Neuronal stem cell (in vitro differentiated cells): ENCODE measurements at regions not wholly inside any gene's neighbourhood (a gene's known extent, or its start where the extent isn't known, plus 50 kb on each side); places are given as distances from the start of the nearest gene placed in this dataset.

Experiments
- DNase-seq: peaks from one replicate; pipeline ENCODE4 v3.0.0-alpha.2; 2013; ENCODE audit warnings: low spot score
- H2AFZ ChIP-seq: one replicate; pipeline ENCODE4 v1.6.1; 2013; ENCODE audit warnings: mild to moderate bottlenecking, low read length, inconsistent platforms
- H2AK5ac ChIP-seq: 2 replicates; pipeline ENCODE4 v1.6.1; 2013; ENCODE audit warnings: low read depth, mild to moderate bottlenecking, inconsistent platforms, low read length, moderate library complexity, mixed read lengths
- H2BK120ac ChIP-seq: 2 replicates; pipeline ENCODE4 v1.6.1; 2013; ENCODE audit warnings: low read depth, mild to moderate bottlenecking, inconsistent platforms, low read length, moderate library complexity, mixed read lengths
- H2BK12ac ChIP-seq: one replicate; pipeline ENCODE4 v1.6.1; 2013; ENCODE audit warnings: low read length, inconsistent platforms
- H2BK15ac ChIP-seq: 2 replicates; pipeline ENCODE4 v1.6.1; 2013; ENCODE audit warnings: mild to moderate bottlenecking, low read length, inconsistent platforms, mixed read lengths
- H2BK5ac ChIP-seq: one replicate; pipeline ENCODE4 v1.6.1; 2013; ENCODE audit warnings: inconsistent platforms, mild to moderate bottlenecking, low read length, moderate library complexity
- H3K14ac ChIP-seq: one replicate; pipeline ENCODE4 v1.6.1; 2013; ENCODE audit warnings: low read length, inconsistent platforms
- H3K18ac ChIP-seq: 2 replicates; pipeline ENCODE4 v1.6.1; 2013; ENCODE audit warnings: low read length, inconsistent platforms
- H3K23ac ChIP-seq: 2 replicates; pipeline ENCODE4 v1.6.1; 2013; ENCODE audit warnings: low read depth, mild to moderate bottlenecking, mixed read lengths, low read length, inconsistent platforms; ENCODE audit not compliant: poor library complexity
- H3K27ac ChIP-seq: replicated peaks from 3 replicates; pipeline ENCODE4 v1.5.1; 2013; ENCODE audit warnings: low read length, inconsistent platforms
- H3K27me3 ChIP-seq, 3 experiments: 2 replicates each; pipeline ENCODE4 v1.6.1; 2013; ENCODE audit warnings: low read length in 3 of 3, mild to moderate bottlenecking in 2 of 3, inconsistent platforms in 1 of 3, low read depth in 1 of 3, mixed read lengths in 1 of 3, moderate library complexity in 1 of 3; ENCODE audit not compliant: control insufficient read depth in 3 of 3, insufficient read depth in 3 of 3
- H3K36me3 ChIP-seq, 2 donors: replicated peaks in 1 of 2; 2 replicates each; pipeline ENCODE4 v1.6.1; 2013; ENCODE audit warnings: low read length in 2 of 2; ENCODE audit not compliant: control insufficient read depth in 2 of 2, insufficient read depth in 2 of 2
- H3K4ac ChIP-seq: 2 replicates; pipeline ENCODE4 v1.6.1; 2013; ENCODE audit warnings: inconsistent platforms, mild to moderate bottlenecking, low read length, moderate library complexity
- H3K4me1 ChIP-seq, 2 donors: 1 replicate in 1 of 2; 2 replicates in 1 of 2; pipeline ENCODE4 v1.6.1; 2013; ENCODE audit warnings: low read length in 2 of 2, low read depth in 1 of 2; ENCODE audit not compliant: control insufficient read depth in 2 of 2, insufficient read depth in 1 of 2
- H3K4me2 ChIP-seq: one replicate; pipeline ENCODE4 v1.6.1; 2013; ENCODE audit warnings: mild to moderate bottlenecking, low read length, inconsistent platforms; ENCODE audit not compliant: insufficient read depth, poor library complexity, severe bottlenecking
- H3K4me3 ChIP-seq, 2 donors: 2 replicates each; pipeline ENCODE4 v1.5.1; 2013; ENCODE audit warnings: low read length in 2 of 2, mild to moderate bottlenecking in 2 of 2, inconsistent platforms in 1 of 2, moderate library complexity in 1 of 2
- H3K79me1 ChIP-seq: one replicate; pipeline ENCODE4 v1.6.1; 2013; ENCODE audit warnings: low read depth, mild to moderate bottlenecking, inconsistent platforms, low read length, moderate library complexity
- H3K9ac ChIP-seq: one replicate; pipeline ENCODE4 v1.6.1; 2013; ENCODE audit warnings: mild to moderate bottlenecking, low read depth, low read length, inconsistent platforms; ENCODE audit not compliant: poor library complexity
- H3K9me3 ChIP-seq, 2 donors: replicated peaks in 1 of 2; 2 replicates each; pipeline versions ENCODE3 to v1.6.1; 2013; ENCODE audit warnings: low read length in 2 of 2, mild to moderate bottlenecking in 2 of 2, inconsistent platforms in 1 of 2, low read depth in 1 of 2, mixed read lengths in 1 of 2, moderate library complexity in 1 of 2; ENCODE audit not compliant: control insufficient read depth in 2 of 2, insufficient read depth in 1 of 2
- H4K8ac ChIP-seq: one replicate; pipeline ENCODE4 v1.6.1; 2013; ENCODE audit warnings: low read depth, mild to moderate bottlenecking, inconsistent platforms, low read length, moderate library complexity
- H4K91ac ChIP-seq: one replicate; pipeline ENCODE4 v1.6.1; 2013; ENCODE audit warnings: low read length, low read depth, mild to moderate bottlenecking, inconsistent platforms; ENCODE audit not compliant: poor library complexity
- whole genome bisulfite sequencing, 2 donors: extraction: QIAGEN DNeasy Blood & Tissue Kit; methylation state at CpG; one replicate each; pipeline ENCODE4 v1.1.7; 2013; ENCODE audit warnings: missing lambda C conversion rate in 2 of 2, mixed read lengths in 1 of 2; ENCODE audit not compliant: insufficient read length in 2 of 2, insufficient replicate concordance in 1 of 2; ENCODE audit errors: extremely low coverage in 2 of 2; 5-methylcytosine and 5-hydroxymethylcytosine counted together

DNA sequence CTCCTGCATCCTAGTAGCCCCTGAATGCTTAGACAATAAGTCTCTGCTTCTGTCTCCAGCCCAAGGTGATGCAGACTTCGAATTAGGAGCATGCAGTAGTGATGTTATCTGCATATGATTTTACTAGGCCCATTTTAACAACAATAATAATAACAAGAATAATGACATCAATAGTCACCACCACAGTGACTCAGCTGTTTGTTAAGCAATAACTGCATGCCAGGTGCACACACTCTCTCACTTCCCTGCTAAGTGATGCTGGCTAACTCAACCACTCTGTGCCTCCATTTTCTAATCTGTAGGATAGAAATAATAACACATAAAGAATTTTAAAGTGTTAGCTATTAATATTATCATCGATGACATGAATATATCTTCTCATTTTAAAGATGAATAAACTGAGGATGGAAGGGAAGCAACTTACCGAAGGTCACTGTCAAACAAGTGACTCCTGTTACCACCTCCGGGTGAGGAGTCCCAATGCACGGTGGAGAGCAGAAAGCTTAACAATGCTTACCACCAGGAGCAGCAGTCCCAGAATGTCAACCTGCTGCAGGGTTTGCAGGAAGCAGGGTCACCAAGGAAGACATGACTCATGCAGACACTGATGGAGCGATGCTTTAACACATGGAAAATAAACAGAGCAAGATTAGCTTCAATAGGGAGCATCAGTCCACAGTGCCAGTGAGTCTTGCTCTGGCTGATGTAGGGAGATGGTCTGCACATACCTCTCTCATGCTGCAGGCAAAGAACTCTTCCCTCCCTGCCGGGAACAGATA is 290.2 kb downstream of the SPATA17 start:
- Histone ChIP-seq H3K4me3 (no peak overlapping the region), H2BK15ac (no peak overlapping the region), H2AFZ (no peak overlapping the region), H3K27me3 (peaks cover 0 to 8% (median 0%) of the 10 kb centered on the region in 3 experiments), H4K8ac (no peak overlapping the region), H3K18ac (no peak overlapping the region), H2AK5ac (no peak overlapping the region), H4K91ac (no peak overlapping the region), H3K23ac (no peak overlapping the region), H3K14ac (no peak overlapping the region), H3K9ac (no peak overlapping the region), H2BK12ac (no peak overlapping the region), H2BK120ac (no peak overlapping the region), H3K79me1 (no peaks in the 10 kb centered on the region), H3K4me1 (peaks cover 0 to 5% of the 10 kb centered on the region in 2 donors), H3K9me3 (no peaks in the 10 kb centered on the region), H3K4ac (no peak overlapping the region), H2BK5ac (no peak overlapping the region), H3K36me3 (no peaks in the 10 kb centered on the region), H3K27ac (no peak overlapping the region), H3K4me2 (no peak overlapping the region)
- no peak for DNase-seq
- no CpG with 5 or more reads among the region's 7 CpGs for WGBS, 2 donors

DNA sequence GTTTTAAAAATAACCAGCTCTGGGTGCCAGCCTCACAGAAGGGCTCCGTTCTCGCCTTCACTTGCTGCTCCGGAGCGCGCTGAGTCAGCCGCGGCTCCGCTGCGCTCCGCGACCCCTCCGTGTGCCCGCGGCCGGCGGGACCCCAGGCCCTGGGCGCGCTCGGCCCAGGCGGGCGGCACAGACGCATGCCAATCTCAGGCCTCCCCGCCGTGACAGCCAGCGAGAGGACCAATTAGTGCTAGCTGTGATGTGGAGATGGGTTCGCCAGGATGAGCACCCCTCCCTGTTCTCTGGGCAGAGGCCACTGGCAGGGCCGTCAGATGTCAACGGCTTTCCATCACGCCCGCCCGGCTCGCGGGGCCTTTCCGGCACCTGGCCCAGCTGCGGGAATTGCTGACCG is 293.8 kb downstream of the SPATA17 start:
- Histone ChIP-seq H2BK15ac (no peak overlapping the region), H2BK5ac (no peak overlapping the region), H3K36me3 (no peaks in the 10 kb centered on the region), H3K4me3 (no peak overlapping the region), H3K4me1 (peaks cover 5% of the 10 kb centered on the region in 2 donors), H3K27ac (no peak overlapping the region), H2AFZ (no peak overlapping the region), H2BK120ac (no peak overlapping the region), H2BK12ac (no peak overlapping the region), H3K14ac (no peak overlapping the region), H3K79me1 (no peaks in the 10 kb centered on the region), H3K9me3 (no peaks in the 10 kb centered on the region), H4K8ac (no peak overlapping the region), H3K27me3 (peaks cover 0 to 10% (median 0%) of the 10 kb centered on the region in 3 experiments), H3K4me2 (no peak overlapping the region), H2AK5ac (no peak overlapping the region), H3K18ac (peak overlapping the region; percentile 69), H4K91ac (no peak overlapping the region), H3K9ac (no peak overlapping the region), H3K23ac (no peak overlapping the region), H3K4ac (no peak overlapping the region)
- WGBS, 2 donors, result no CpG with 5 or more reads among the region's 36 CpGs
- DNase-seq, result no peak

DNA sequence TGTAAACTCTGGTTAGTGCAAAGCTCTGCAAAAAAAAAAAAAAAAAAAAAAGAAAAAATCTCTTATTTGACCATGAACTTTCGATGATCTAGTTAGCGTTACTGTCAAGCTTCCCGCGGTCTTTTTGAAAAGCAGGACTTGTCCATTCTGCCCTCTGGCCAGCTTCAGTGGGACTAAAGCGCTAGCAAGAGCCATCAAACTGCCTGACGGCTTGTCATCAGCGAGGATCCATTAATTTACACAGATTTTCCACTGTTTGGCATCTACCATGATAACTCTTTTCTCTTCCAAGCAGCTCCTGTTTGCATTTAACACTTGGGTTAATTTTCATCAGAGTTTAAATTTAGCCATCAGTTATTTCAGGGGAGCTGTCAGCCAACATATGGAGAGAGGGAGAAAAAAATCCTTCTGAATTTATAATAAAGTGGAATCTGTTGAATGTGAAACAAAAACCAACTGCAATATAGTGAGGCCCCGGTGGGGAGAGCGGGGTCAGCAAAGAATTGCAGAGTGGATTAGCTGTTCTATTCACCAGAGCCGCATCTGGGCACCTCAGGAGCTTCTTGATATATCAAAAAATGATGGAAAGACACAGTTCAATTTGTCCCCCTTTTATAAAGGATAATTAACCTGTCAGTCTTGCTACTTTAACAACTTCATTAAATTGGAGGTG is 298.2 kb downstream of the SPATA17 start:
- H3K27me3 ChIP-seq, result peaks cover 0 to 10% (median 0%) of the 10 kb centered on the region in 3 experiments
- H3K4me3 ChIP-seq, result no peak overlapping the region
- H2AK5ac ChIP-seq, result no peak overlapping the region
- no peak overlapping the region for H3K27ac ChIP-seq
- no peak for DNase-seq
- H3K9me3 ChIP-seq, result no peaks in the 10 kb centered on the region
- H2AFZ ChIP-seq, result peak overlapping the region; percentile 78
- no peaks in the 10 kb centered on the region for H3K36me3 ChIP-seq
- H3K79me1 ChIP-seq, result no peaks in the 10 kb centered on the region
- no peak overlapping the region for H3K23ac ChIP-seq
- H2BK12ac ChIP-seq, result no peak overlapping the region
- no CpG with 5 or more reads among the region's 10 CpGs for WGBS, 2 donors
- no peak overlapping the region for H2BK5ac ChIP-seq
- H2BK120ac ChIP-seq, result no peak overlapping the region
- no peak overlapping the region for H3K14ac ChIP-seq
- H3K18ac ChIP-seq, result no peak overlapping the region
- no peak overlapping the region for H3K9ac ChIP-seq
- no peak overlapping the region for H4K8ac ChIP-seq
- no peak overlapping the region for H3K4ac ChIP-seq
- no peak overlapping the region for H4K91ac ChIP-seq
- peaks cover 0 to 5% of the 10 kb centered on the region in 2 donors for H3K4me1 ChIP-seq
- H2BK15ac ChIP-seq, result no peak overlapping the region
- no peak overlapping the region for H3K4me2 ChIP-seq

DNA sequence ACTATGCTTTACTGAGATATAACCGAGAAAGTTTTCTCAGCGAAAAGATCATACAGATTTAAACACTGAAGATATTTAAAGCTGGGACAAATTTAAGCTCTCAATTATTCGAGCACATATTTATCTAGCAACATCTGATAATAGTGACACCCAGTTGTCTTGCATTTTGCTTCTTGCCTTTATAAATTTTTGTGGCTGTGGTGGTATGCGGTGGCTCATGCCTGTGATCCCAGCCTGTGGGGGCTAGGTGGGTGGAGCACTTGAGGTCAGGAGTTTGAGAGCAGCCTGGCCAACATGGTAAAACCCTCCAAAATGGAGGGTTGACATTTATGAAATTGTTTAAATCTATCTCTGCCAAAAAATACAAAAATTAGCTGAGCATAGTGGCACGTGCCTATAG is 312.2 kb downstream of the SPATA17 start:
- H4K91ac ChIP-seq, result no peak overlapping the region

More for the DNA sequence above, 312.2 kb downstream of the SPATA17 start:
- Histone ChIP-seq H3K27ac (no peak overlapping the region), H3K18ac (no peak overlapping the region), H3K9me3 (no peaks in the 10 kb centered on the region), H2BK120ac (no peak overlapping the region), H2BK5ac (no peak overlapping the region), H3K4me2 (no peak overlapping the region), H3K4me1 (no peaks in the 10 kb centered on the region), H3K36me3 (no peaks in the 10 kb centered on the region), H3K14ac (no peak overlapping the region), H3K9ac (no peak overlapping the region), H2BK12ac (no peak overlapping the region), H3K23ac (no peak overlapping the region), H3K4me3 (no peak overlapping the region), H3K79me1 (no peaks in the 10 kb centered on the region), H3K27me3 (no peaks in the 10 kb centered on the region), H4K8ac (no peak overlapping the region), H3K4ac (no peak overlapping the region), H2AFZ (no peak overlapping the region), H2BK15ac (no peak overlapping the region), H2AK5ac (no peak overlapping the region)
- no peak for DNase-seq
- WGBS, 2 donors, result no CpG with 5 or more reads among the region's 5 CpGs
